ENCODE measurements at regions not wholly inside any gene's neighbourhood (a gene's known extent, or its start where the extent isn't known, plus 50 kb on each side); places are given as distances from the start of the nearest gene placed in this dataset.

DNA sequence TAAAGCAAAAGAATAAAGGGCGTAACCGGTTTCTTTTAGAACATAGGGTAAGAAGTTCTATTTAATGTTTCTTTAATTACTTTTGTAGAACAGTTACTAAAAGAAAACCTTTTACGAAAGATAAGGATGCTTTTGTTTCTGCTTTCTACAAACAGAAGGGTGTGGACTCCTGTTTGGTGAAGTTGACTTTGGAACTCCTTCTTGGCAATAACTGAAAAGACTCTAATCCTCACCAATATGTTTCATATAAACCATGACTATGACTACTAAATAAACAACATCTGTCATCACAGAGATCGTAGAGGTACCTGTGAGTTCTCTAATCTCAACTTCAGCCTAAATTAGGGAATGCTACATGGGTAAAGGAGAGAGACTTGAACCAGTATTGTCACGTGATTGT lies 210.8 kb upstream of the FLRT2 start:
- TF ChIP-seq POLR2AphosphoS5 (IDR thresholded peaks at IDR 0.05; ENCODE audit: low read depth, low read length) (no peak), POLR2A (IDR thresholded peaks at IDR 0.05; ENCODE audit: low read depth, low read length) (no peak), TAF1 (IDR thresholded peaks at IDR 0.05; ENCODE audit: borderline replicate concordance, low read depth, low read length) (no peak)
